HG02938 (cell line): ENCODE measurements at regions not wholly inside any gene's neighbourhood (a gene's known extent, or its start where the extent isn't known, plus 50 kb on each side); places are given as distances from the start of the nearest gene placed in this dataset.
"Not testable (repeated sequence)": the region's sequence is repeated elsewhere in the genome, so short reads cannot be mapped to it uniquely, and the experiment has no call there.

Experiments used
- ATAC-seq: cut with Tn5 transposase; IDR thresholded peaks from one replicate; pipeline ENCODE4 v1.9.1; 2021; ENCODE audit warnings: mild to moderate bottlenecking, moderate library complexity; ENCODE audit not compliant: unreplicated experiment

DNA sequence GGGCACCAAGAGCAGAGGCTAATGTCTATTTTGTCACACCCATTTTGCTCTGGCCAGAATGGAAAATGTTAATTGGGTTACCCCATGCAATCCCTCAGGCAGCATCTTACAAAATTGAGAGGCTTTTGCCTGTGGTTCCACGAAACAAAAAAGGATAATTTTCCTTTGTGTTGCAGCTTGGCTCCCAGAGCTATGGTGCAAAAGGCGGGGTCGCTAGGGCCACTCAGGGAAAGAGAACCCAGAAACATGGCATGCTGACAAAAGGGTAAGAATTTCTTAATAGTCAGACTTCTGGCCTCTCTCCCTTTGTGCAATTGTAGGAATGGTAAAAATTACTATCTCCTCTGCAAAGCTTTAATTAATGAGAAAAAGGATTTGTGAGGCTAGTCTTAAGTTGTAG lies 119.6 kb upstream of the BANK1 start:
- no peak for ATAC-seq

- ATAC-seq, result no peak
These were observed 120.2 kb upstream of the BANK1 start for GRCh38 chr4:101670370-101670769.

GRCh38 chr4:101669832-101670188 lies 120.7 kb upstream of the BANK1 start:
- no peak for ATAC-seq

DNA sequence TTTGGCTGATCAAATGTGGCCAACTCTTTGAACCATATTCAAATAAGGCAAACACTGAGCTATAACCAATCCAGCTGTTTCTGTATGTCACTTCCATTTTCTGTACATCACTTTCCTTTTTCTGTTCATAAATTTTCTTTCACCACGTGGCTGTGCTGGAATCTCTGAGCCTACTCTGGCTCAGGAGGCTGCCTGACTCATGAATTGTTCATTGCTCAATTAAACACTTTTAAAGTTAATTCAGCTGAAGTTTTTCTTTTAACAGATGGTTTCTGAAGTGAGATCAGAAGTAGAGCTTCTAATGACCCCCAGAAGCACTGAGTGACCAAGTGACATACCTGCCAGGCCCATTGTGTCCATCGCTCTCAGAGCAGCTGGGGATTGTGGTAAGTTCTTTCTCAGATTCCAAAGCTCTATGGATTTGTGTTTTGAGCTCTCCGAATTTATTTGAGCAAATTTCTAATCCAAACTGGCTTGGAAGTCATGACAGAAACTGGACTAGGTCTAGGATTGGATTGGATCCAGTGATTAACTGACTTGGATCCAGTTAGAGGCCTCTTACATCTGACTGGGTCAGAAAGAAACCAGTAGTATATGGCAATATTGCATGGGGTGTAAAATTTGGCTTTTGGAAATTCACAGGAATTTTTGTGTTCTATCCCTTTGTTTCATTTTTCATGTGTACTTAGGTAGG lies 121.2 kb upstream of the BANK1 start:
- ATAC-seq, result no peak

DNA sequence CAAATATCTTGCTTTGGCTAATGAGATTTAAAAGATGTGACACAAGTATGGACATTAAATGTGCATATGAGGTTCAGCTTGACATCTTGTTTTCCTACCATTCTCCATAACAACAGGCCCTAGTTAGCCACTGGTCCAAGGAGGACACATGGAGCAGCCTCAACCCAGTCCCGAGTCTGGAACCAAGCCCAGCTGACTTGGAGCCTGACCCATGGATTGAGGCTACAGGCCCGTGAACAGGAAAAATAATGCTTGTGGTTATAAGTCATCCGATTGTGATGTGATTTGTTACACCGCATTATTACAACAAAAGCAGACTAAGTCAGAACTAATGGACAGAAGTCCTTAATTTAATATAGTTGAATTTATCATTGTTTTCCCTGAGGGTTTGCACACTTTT lies 123.2 kb upstream of the BANK1 start:
- ATAC-seq, result no peak

GRCh38 chr4:101660607-101661006 lies 129.9 kb upstream of the BANK1 start:
- no peak for ATAC-seq

DNA sequence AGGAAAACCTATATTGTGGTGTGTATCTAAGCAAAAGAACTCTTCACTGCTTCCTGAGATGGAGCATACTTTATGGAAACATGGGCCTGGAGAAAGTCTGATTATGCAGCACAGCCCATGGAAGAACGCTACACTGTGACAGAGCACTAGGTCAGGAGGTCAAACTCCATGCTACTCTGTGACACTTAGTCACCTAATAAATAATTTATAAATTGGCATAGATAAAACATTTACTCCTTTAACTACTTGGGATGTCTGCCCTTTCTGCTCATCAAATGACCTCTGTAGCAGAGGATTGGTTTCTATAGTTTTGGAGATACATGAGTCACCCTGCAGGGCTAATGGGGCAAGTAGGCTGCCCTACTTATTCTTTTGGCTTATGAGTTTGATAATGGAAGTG lies 134.7 kb upstream of the BANK1 start:
- no peak for ATAC-seq

GRCh38 chr4:101655005-101655404 lies 135.5 kb upstream of the BANK1 start:
- no peak for ATAC-seq

GRCh38 chr4:101651778-101652177 lies 138.8 kb upstream of the BANK1 start:
- ATAC-seq, result no peak

DNA sequence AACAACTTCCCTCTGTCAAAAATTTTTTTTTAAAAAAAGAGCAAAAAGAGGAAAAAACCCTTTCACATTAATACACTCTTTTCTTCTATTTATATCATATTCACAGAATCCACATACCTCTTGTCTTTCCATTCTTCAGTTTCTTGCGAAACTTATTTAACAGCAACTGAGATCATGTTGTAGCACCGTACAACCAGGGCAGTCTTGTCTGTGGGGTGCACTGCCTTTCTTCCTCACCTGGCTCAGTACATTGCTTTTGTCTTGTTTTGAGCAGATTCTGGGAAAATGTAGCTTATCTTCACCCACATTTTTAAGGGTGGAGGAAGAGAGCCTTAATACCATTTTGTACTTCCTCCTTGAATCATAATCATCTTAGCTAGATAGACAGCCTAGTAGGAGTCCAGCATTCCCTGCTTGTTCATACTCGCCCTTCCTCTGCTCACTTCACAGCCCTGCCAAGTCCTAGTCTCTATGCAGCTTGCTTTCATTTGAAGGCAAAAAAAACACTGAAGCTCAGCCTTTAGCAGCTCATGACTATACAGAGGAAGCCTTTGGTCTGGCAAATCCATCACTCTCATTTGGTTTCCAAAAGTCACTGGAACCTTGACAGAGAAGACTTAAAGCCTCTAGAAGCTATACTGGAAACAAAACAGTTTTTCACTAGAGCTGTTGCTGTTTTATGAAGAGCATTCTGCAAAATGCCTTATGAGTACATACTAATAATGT lies 140.6 kb upstream of the BANK1 start:
- ATAC-seq, result no peak

GRCh38 chr4:101647710-101648034 lies 142.9 kb upstream of the BANK1 start:
- no peak for ATAC-seq

- no peak for ATAC-seq
These were observed 146.0 kb upstream of the BANK1 start for GRCh38 chr4:101644516-101644915.

DNA sequence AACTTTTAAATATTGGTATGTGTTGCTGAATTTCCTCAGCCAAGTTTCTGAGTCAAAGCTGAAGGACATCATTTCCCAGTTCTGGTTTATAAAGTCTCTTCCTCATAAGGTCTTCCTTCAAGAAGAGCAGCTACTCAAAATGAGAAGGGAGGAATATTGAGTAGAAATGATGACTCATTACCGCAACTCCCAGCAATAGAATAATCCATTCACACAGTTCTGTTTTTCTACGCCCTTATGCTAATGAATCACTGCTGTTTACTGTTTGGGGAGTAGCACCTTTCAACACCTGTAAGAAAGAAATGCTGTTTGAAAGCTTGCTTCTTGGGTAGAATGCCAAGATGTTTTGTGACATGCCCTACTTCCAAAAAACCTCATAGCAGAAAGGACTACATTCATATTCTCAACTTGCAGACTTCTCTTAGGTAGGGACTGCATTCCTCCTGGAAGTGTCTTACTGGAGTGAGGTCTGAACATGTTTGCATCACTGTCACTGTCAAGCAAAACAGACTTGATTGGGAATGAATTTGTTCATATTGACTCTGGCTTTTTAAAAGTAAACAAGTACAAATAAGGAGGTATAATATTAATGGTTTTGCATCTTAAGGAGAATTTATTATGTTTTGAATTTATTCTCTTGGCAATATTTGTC lies 147.2 kb upstream of the BANK1 start:
- ATAC-seq, result no peak

DNA sequence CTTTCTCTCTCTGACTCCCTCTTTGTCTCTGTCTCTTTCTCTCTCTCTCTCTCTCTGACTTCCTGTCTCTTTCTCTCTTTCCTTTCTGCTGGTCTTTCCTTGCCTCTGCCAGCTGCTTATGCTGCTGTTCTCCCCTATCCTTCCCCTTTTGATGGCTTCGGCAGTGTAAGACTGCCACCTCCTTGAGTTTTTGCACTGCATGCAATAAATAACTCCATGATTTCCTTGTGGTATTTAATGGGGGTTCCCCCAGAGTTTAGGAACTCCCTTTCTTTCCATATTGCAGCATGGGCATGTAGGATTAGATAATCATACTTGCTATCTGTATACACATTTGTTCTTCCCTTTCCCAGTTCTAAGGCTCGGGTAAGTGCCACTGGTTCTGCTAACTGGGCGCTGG lies 157.8 kb upstream of the BANK1 start:
- ATAC-seq, result not testable (repeated sequence)

DNA sequence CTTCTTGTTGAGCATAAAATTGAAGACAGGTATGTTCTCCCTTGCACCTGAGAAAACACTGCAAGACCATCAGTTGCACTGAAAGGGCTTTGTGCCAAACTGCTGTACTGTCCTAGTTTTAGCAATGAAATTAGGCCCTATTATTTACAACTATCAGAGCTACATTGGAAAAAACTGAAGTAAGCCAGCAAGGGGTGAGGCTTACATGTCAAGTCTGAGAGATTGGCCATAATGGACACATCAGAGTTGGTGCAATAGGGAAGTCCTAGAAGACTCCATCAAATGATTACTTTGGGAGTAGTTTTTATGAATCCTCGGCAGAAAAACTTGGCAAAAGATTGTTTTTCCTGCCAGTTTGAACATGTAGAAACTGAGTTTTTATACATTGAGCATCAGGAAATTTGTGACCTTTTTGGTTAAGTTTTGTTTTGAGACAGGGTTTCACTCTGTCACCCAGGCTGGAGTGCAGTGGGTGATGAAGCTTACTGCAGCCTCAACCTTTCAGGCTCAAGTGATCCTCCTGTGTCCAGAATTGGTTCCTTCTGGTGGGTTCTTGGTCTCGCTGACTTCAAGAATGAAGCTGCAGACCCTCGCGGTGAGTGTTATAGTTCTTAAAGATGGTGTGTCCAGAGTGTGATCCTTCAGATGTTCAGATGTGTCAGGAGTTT lies 160.1 kb upstream of the BANK1 start:
- no peak for ATAC-seq

- no peak for ATAC-seq
These were observed 169.4 kb upstream of the BANK1 start for GRCh38 chr4:101621120-101621519.

- ATAC-seq, result no peak
These were observed 174.9 kb upstream of the BANK1 start for GRCh38 chr4:101615652-101616051.

DNA sequence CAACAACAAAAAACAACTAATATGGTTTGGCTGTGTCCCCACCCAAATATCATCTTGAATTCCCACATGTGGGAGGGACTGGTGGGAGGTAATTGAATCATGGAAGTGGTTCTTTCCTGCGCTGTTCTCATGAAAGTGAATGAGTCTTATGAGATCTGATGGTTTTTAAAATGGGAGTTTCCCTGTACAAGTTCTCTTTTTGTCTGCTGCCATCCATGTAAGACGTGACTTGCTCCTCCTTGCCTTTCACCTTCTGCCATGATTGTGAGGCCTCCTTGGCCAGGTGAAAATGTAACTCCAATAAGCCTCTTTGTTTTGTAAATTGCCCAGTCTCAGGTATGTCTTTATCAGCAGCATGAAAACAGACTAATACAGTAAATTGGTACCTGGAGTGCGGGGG lies 183.5 kb upstream of the BANK1 start:
- ATAC-seq, result not testable (repeated sequence)

GRCh38 chr4:101604976-101605375 lies 185.6 kb upstream of the BANK1 start:
- no peak for ATAC-seq

- no peak for ATAC-seq
These were observed 190.2 kb upstream of the BANK1 start for GRCh38 chr4:101600287-101600686.

- ATAC-seq, result no peak
These were observed 190.9 kb upstream of the BANK1 start for GRCh38 chr4:101599620-101600019.
